Stimulated activated CD8-positive, alpha-beta memory T cell treated with anti-CD3 and anti-CD28 coated beads, Interleukin-4, amount 100 ng/mL, for 48 hours (primary cell): ENCODE measurements at regions not wholly inside any gene's neighbourhood (a gene's known extent, or its start where the extent isn't known, plus 50 kb on each side); places are given as distances from the start of the nearest gene placed in this dataset.

ENCODE experiments used
- DNase-seq: peaks from one replicate; pipeline ENCODE4 v3.0.0-alpha.2; 2020

DNA sequence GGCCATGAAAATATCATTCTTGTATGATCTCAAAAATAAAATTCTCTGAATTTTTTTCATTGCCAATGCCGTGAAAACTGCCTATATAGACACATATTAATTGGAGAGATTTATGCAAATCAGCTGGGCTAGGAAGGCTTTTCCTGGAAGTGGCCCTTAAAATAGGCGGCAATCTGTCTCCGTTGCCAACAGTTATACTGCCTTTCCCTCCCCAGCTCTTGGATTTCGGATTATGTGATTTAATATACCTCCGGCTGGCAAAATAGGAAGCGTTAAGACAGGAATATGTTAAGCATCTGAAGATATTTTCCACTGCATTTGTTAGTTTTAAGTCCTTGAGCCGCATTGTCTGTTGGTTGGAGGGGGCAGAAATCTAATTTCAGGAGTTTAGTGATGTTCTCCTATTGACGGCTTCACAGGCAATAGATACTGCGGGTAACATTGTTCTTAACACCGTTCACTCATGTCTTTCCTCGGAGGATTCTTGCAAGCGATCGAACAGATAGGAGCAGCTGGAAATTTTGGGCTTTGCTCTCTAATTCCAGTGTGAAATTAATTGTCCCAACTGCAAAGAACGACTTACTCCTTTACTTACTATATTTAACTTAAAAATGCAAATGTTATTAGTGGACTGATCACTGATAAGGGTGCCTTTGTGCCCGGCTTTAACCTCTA is 113.3 kb downstream of the LINC00237 start:
- no peak for DNase-seq

DNA sequence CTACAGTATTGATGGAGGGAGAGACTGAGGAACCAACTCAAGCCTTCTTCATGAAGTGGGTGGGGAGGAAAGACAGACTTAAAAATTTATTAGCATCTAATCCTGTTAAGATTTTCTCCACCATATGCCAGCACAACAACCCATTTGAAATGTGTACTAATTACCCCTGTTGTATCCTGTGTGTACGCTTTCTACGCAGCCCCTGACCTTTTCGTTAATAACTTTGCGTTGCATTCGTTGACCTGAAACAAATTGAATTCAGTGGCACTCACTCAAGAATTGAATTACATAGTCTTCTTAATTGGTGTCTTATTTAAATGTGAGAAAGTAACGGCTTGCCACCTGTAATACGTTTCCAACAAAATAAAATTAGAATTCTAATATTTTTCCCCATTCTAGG is 113.9 kb downstream of the LINC00237 start:
- no peak for DNase-seq

DNA sequence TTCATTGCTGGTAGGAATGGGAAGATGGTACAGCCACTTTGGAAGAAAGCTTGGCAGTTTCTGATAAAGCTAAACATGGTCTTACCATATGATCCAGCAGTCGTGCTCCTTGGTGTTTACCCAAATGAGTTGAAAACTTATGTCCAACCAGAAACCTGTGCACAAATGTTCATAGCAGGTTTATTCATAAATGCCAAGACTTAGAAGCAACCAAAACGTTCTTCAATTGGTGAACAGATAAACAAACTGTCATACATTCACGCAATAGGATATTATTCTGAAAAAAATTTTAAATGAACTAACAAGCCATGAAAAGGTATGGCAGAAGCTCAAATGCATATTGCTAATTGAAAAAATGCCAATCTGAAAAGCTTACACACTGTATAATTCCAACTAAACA is 117.1 kb downstream of the LINC00237 start:
- DNase-seq = no peak

DNA sequence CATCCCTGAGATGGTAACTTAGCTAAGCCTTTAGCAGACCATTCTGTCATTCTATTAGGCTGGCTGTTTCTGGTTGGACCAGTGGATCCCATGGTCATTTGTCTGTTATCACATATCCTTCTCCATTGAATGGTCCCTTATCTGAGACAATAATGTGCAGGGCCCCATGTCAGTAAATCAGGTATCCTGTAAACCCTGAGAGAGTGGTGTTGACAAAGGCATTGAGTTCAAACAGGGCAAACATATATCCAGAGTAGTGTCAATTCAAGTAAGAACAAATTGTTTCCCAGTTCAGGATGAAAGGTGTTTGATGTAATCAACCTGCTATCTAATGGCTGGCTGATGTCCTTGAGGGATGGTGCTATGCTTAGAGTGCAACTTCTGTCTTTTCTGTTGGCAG is 126.2 kb downstream of the LINC00237 start:
- no peak for DNase-seq

DNA sequence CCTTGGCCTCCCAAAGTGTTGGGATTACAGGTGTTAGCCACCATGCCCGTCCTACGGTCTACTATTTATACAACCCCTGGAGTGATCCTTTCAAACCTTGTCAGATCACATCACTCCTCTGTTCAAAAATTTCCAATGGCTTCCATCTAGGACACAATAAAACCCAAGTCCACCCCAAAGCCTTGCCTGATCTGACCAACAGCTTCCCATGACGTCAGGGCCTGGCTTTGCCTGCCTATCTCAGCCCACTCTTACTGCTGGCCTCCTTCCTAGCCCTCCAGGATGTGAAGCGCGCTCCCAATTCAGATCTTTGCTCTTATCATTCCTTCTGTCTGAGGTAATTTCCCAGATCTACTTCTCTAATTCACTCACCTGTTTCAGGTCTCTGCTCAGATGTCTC is 128.4 kb downstream of the LINC00237 start:
- DNase-seq = no peak

DNA sequence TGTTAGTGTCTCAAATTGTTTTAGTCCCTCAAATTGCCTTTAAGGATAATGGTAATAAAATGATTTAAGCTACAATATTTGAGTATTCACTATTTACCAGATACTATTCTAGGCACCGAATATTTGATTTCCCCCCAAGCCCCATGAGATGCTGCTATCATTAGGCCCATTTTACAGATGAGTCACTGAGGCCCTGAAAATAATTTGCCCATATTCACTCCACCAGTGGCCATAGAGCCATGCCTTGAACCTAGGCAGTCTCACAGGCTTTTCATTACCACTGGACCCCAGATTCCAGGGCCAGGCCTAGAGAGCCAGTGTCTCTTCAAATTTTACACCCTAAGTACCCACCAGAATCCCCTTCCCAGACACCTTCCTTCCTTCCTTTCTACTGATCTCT is 133.7 kb downstream of the LINC00237 start:
- no peak for DNase-seq

DNA sequence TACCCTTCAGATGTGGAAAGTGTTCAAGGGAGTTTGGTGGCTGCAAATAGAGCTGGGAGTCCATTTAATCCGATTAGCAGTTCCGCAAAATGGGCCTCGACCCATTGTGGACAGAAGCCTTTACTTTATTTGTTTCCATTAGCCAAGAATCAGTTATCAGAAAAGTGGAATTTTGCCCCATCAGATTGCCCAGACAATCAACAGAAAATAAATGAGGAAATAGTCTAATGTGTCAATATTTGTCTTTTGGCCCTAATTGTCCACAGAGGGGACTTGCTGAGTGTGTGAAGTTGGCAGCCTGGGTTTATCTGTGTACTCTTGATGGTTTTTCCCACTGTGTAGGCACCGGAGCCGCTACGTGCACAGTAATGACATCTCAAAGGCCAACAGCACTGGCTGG is 134.3 kb downstream of the LINC00237 start:
- DNase-seq = no peak

DNA sequence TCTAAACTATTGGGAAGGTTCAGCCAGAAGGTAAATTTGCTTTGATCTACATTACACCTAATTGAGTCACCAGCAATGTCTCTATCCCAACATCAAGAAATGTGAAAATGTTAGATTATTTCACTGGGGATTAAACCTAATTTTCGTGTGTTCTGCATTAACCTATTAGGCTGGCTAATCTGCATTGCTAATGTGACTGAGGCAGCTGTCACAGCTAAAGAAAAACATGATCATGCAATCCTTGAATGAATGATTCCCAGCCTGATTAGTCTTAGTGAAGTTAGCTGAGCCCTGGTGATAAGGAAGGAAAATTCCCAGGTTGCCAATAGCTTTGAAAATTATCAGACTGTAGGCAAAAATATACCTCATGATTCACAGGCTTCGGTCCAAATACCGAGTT is 135.3 kb downstream of the LINC00237 start:
- DNase-seq = no peak

DNA sequence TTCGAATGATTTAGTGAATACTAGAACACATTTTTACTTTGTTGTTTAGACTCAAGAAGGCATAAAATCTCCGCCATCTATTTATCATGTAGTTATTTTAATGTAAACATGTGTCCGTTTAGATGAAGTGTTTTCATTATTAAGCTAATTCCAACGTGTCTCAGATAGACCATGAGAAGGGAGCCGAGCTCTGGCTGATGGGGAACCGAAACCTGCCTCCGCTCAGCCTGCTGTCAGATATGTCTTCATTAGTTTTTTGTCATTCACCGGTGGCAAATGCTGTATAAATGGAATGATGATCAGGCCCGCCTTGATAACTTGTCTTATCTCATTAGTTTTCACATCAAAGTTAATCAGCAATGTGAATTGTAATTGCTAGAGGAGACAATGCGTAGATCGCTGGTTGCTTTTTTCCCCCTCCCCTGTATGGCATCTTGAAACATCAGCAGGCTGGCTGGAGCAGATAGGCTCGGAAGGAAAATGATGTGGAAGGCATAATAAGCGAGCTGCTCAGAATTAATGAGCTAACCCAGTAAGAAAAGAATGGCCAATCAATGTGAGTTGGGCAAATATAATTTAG is 136.4 kb downstream of the LINC00237 start:
- DNase-seq = no peak

DNA sequence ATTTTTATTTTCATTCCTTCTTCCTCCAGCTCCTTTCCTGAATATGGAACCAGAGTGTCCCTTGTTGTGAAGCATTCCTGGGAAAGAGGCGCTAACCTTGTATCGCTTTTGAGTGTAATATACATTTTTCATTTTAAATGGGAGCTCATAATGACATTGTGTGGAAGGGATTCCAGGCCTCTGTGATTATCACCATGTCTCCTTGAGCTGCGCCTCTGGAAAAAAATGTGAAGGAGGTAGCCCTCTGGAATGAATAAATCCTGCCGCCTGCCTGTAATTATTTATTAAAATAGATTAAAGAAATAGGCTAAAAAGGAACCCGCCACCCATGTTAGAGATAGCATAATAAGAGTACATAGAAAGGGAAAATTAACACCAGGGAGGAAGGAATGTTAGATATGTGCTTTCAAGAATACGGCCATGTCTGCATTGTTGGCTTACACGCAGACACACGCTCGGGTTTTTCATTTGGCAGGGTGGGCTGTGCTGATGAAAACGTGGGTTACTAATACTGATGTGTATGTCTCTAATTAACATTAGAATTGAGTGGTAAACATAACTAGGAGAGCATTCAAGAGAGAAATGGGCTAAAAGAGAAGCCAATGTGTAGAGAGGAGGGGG is 138.5 kb downstream of the LINC00237 start:
- no peak for DNase-seq

DNA sequence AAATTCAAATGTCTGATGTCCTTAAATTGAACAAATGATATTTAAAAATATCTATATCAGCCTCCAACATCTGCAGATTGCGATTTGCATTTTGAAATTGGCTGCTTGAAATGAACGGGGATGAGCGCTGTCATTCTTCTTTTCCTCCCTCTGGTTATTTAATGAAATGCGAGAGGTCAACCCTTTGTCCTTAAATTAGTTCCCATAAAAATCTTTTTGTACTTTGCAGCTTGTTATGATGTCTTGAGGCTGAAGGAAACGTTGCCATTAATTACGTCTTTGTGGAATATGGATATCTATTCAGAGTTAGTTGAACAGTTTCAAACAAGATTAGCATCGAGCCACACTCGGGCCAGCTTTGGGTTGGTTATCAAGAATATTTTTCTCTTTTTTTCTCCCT is 140.0 kb downstream of the LINC00237 start:
- no peak for DNase-seq

DNA sequence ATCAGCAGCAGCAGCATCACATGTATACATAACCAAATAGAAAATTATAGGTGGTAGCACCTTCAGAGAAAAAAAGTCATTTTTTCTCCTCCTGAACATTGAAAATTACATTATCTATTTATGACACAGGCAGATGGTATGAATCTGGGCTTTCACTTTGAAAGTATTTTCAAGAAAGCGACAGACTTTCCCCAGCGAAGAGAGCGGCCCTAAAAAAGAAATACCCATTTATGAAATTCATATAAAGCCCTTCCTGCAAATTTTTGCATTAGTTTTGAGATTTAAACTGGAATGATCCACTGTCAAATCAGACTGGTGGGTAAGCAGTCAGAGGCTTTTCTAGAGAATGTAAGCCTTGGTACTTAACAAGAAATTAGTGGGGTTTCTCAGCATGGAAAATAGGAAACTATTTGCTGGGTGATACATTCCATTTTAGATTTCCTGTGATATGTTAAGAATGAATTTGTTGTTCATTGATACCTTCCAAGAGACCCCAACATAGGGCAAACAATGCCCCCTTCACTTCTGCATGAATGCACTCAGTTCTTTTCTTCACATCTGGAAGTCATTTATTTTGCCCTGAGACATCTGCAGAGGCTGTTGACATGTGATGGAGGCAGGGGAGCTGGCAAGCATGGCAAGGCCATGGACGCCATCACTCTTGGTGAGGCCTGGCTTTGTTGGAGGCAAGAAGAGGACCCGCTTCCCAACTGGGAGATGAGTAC is 147.0 kb downstream of the LINC00237 start:
- DNase-seq = no peak

DNA sequence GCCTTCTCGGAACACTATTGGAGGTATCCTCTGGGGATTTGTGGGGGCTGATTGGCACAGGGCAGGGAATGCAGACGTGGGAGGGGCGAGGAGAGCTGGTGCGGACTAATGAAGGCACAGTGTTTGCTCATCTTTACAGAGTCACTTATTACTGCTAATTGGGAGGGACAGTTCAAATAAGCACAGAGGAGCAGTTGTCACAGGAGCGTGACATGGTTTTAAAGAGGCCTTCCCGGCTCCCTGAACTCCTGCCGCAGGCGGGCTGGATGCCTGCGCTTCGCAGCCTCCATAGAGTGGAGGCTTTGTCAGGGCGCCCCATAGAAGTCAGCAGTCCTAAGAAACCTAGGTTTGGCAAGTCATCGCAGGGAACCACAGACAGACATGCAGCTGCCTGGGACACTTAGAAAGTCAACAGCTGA is 149.6 kb downstream of the LINC00237 start:
- DNase-seq = no peak

DNA sequence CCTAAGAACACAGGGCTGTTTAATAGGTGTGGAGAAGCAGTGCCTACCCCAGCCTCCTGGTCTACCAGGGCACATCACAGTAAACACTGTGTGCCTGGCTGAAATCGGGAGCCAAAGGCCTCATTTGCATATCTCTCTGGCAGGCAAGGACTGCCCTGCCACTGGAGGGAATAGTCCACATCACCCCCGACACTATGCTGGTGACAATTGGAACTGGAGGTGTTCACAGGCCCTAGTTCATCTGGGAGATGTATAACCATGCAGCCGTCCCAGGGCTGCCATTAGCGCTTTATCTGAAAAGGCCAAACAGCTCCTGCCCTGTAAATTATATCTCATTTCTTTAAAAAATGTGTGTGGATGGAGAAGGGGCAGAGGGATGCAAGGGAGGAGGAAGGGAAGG is 150.3 kb downstream of the LINC00237 start:
- no peak for DNase-seq

DNA sequence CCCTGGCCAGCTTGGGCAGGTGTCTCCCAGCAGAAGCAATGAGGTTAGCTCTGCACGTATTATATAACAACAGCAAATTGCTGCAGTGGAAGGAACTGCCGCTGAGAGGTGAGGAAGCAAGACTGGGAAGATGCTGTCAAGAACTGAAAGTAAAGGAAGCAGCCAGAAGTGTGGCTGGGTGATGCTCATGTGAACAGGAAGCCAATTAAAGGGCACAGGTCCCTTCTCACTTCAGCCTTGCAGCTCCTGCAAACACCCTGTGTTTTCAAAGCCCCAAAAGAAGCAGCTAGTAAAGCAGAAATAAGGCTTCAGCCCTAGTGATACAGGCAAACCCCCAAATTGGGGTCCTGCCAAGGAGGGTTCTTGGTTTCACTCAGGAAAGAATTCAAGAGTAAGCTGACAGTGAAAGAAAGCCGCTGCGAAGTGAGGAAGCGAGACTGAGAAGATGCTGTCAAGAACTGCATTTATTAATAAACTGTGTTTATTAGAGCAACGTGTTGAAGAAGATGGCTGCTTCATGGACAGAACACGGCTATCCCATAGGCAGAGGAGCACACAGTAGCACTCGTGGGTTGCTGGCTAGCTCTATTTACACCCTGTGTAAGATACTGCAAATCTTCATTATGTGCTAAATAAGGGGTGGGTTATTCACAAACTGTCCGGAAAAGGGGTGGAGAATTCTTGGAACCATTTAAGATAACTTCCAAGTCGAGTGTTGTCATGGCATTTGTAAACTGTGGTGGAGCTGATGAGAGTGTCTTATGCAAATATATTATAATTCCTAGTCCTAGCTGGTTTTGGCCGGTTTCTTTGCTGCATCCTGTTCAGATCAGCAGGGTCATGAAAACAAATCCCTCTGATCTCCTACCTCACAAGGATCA is 152.2 kb downstream of the LINC00237 start:
- no peak for DNase-seq

DNA sequence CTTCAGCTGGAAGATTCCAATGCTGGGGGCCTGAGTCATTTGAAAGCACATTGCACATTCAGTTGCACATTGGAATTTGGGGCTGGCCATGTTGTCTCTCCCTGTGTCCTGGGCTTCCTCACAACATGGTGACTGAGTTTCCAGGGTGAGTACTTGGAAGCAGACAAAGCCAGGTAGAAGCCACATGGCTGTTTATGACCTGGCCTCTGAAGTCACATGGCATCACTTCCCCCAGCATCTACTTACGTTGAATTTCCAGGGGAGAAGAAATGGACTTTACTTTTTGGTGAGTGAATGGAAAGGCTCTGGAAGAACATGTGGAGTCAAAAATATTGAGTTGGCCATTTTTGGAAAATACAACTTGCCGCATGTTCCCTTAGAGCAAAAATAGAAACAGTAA is 155.5 kb downstream of the LINC00237 start:
- DNase-seq = no peak

DNA sequence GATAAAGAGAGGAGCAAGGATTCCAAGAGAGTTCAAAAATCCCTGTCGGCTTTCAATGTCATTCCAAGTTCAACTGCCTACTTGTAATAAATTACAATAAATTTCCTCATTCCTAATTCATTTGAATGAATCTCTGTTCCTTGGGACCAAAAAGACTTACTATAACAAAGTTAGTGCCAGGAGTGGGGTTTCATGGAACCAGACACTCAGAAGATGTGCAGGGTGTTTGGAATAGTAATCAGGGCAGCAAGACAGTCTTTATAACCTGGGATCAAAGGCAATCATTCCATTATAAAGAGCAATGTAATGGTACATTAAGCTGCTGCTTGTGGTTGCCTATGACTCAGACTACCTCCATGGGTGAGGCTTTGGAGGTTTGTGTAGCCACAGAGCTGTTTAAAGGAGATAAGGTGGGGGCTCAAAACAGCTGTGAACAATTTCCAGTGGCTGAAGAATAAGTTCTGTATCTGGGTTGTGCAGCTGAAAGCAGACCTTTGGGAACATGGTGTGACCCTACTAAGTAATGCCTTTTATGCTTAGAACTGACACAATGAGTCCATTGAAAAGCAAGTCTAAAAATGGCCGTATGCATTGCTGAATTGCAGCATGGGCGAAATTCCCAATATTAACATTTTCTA is 159.9 kb downstream of the LINC00237 start:
- no peak for DNase-seq

DNA sequence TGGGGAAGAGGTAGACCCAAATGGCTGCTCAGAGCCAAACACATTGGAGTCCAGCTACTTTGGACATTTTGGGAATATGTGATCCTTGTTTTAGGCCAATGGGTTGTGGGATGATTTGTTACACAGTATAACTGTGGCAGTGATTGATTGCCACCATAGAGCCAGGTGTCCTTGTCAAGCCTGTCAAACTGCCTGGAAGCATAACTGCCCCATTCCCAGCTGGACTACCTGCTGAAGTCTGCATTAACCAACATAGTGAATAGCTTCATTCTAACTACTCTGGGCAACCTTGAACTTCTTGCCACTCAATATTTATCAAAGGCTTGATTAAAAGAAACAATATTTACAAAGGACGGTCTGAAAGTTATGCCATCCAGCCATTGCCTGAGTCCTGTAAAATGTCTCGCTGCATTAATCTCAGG is 164.7 kb downstream of the LINC00237 start:
- DNase-seq = no peak

DNA sequence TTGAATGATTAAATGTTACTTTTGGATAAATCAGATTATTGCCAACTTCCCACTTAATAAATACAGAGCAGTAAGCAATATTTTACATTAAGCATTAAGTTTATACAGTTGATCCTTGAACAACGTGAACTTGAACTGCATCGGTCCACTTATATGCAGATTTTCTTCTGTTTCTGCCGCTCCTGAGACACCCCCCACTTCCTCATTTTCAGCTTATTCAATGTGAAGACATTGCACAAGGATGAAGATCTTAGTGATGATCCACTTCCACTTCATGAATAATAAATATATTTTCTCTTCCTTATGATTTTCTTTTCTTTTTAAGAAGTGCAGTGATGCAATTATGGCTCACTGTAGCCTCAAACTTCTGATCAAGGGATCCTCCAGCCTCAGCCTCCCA is 167.2 kb downstream of the LINC00237 start:
- no peak for DNase-seq

DNA sequence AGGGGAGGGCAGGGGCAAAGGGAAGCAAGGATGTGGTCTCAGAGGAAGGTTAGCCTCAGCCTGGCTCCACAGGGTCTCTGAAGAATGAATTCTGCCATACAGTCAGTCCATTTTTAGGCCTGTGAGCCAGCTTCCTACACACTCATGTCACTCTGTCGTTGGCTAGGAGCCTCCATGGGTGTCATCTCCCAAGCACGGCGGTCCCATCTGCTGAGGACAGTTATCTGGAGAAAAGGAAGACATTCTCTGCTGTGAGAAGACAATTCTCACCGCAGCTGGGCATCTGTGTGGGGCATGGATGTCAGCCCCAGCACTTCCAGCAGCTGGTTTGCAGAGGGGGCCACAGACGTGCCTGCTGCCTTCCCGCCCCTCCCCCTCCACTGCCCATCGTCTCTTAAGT is 167.6 kb downstream of the LINC00237 start:
- DNase-seq = no peak

DNA sequence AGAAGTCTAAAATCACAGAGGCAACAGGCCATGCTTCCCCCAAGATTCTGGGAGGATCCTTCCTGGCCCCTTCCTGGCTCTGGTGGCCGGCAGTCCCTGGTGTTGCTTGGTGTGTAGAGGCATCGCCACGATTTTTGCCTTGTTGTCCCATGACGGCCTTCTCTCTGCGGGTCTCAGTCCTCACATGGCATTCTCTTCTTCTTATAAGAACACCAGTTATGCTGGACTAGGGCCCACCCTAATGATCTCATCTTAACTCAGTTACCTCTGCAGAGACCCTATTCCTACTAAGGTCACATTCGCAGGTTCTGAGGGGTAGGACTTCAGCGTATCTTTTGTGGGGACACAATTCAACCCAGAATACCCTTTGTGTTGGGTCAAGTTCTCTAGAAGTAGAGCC is 168.0 kb downstream of the LINC00237 start:
- no peak for DNase-seq
